HAP-1 (cell line): ENCODE measurements at regions not wholly inside any gene's neighbourhood (a gene's known extent, or its start where the extent isn't known, plus 50 kb on each side); places are given as distances from the start of the nearest gene placed in this dataset.

ENCODE experiments used
- DNase-seq, 2 experiments: peaks; one replicate each; pipeline ENCODE4 v3.0.0-alpha.2; 2016 to 2020; ENCODE audit warnings: low spot score in 2 of 2
- H3K27me3 ChIP-seq: fragments of 250-450 bp; sonication (Bioruptor Pico); 2 replicates; pipeline ENCODE4 v1.5.1; 2020; ENCODE audit warnings: low read depth, mild to moderate bottlenecking, moderate library complexity
- H3K36me3 ChIP-seq: fragments of 250-450 bp; sonication (Bioruptor Pico); replicated peaks from 2 replicates; pipeline ENCODE4 v1.5.1; 2020; ENCODE audit warnings: mild to moderate bottlenecking
- H3K4me1 ChIP-seq: fragments of 250-450 bp; sonication (Bioruptor Pico); 2 replicates; pipeline ENCODE4 v1.5.1; 2020; ENCODE audit warnings: mild to moderate bottlenecking
- H3K4me3 ChIP-seq: fragments of 250-450 bp; sonication (Bioruptor Pico); 2 replicates; pipeline ENCODE4 v1.5.1; 2020; ENCODE audit warnings: mild to moderate bottlenecking, moderate library complexity
- H3K9me3 ChIP-seq: fragments of 250-450 bp; sonication (Bioruptor Pico); 2 replicates; pipeline ENCODE4 v1.5.1; 2020; ENCODE audit warnings: mild to moderate bottlenecking, moderate library complexity
- in situ Hi-C: fragments of 300-500 bp; cut with MboI; formaldehyde crosslinking; loops from 3 replicates; pipeline ENCODE4 v1.14.3; 2020; ENCODE audit warnings: low sequenced_read_pairs, inconsistent platforms, mixed read lengths

GRCh38 chr4:161256716-161257115, 907.1 kb downstream of the FSTL5 start:
- H3K9me3 ChIP-seq: peaks cover 4% of the 10 kb centered on the region; the same call in 1 of the 2 replicates

GRCh38 chr4:161256172-161256571, 907.6 kb downstream of the FSTL5 start:
- no peaks in the 10 kb centered on the region for H3K36me3 ChIP-seq
- in situ Hi-C loops: no loop called here
- no peak overlapping the region for H3K4me3 ChIP-seq
- DNase-seq: no peak
- H3K4me1 ChIP-seq: no peaks in the 10 kb centered on the region
- H3K27me3 ChIP-seq: no peaks in the 10 kb centered on the region
- peaks cover 4% of the 10 kb centered on the region; the same call in 1 of the 2 replicates for H3K9me3 ChIP-seq

More at GRCh38 chr4:161256716-161257115, 907.1 kb downstream of the FSTL5 start:
- Histone ChIP-seq H3K4me3 (no peak overlapping the region), H3K27me3 (no peaks in the 10 kb centered on the region), H3K36me3 (no peaks in the 10 kb centered on the region), H3K4me1 (no peaks in the 10 kb centered on the region)
- in situ Hi-C loops: no loop called here
- DNase-seq: peak; percentile 32 to 38

GRCh38 chr4:161254375-161254774, 909.4 kb downstream of the FSTL5 start:
- H3K36me3 ChIP-seq: no peaks in the 10 kb centered on the region
- H3K4me3 ChIP-seq: no peak overlapping the region
- DNase-seq: no peak
- peaks cover 4% of the 10 kb centered on the region; the same call in 1 of the 2 replicates for H3K9me3 ChIP-seq
- H3K27me3 ChIP-seq: no peaks in the 10 kb centered on the region
- no peaks in the 10 kb centered on the region for H3K4me1 ChIP-seq
- in situ Hi-C loops: no loop called here

- in situ Hi-C loops: no loop called here
- Histone ChIP-seq H3K4me3 (no peak overlapping the region), H3K36me3 (no peaks in the 10 kb centered on the region), H3K9me3 (peaks cover 4% of the 10 kb centered on the region; the same call in 1 of the 2 replicates), H3K4me1 (no peaks in the 10 kb centered on the region), H3K27me3 (no peaks in the 10 kb centered on the region)
- DNase-seq: peak; percentile 41 to 46
These were observed 911.2 kb downstream of the FSTL5 start for GRCh38 chr4:161252520-161253141.

- Histone ChIP-seq H3K36me3 (no peaks in the 10 kb centered on the region), H3K4me3 (no peak overlapping the region), H3K4me1 (no peaks in the 10 kb centered on the region), H3K27me3 (no peaks in the 10 kb centered on the region), H3K9me3 (no peaks in the 10 kb centered on the region)
- DNase-seq: no peak
- in situ Hi-C loops: no loop called here
These were observed 913.9 kb downstream of the FSTL5 start for GRCh38 chr4:161249779-161250440.

GRCh38 chr4:161248880-161249279, 914.9 kb downstream of the FSTL5 start:
- in situ Hi-C loops: no loop called here
- no peaks in the 10 kb centered on the region for H3K36me3 ChIP-seq
- H3K4me1 ChIP-seq: no peaks in the 10 kb centered on the region

GRCh38 chr4:161247831-161248230, 916.0 kb downstream of the FSTL5 start:
- peak in 1 of 2 experiments; percentile 60 for DNase-seq
- no peak overlapping the region for H3K4me3 ChIP-seq
- no peaks in the 10 kb centered on the region for H3K4me1 ChIP-seq
- H3K9me3 ChIP-seq: no peaks in the 10 kb centered on the region
- no peaks in the 10 kb centered on the region for H3K36me3 ChIP-seq
- in situ Hi-C loops: no loop called here
- H3K27me3 ChIP-seq: no peaks in the 10 kb centered on the region

More at GRCh38 chr4:161248880-161249279, 914.9 kb downstream of the FSTL5 start:
- Histone ChIP-seq H3K9me3 (no peaks in the 10 kb centered on the region), H3K4me3 (no peak overlapping the region), H3K27me3 (no peaks in the 10 kb centered on the region)
- no peak for DNase-seq

- H3K27me3 ChIP-seq: no peaks in the 10 kb centered on the region
- no peak for DNase-seq
- in situ Hi-C loops: no loop called here
- no peak overlapping the region for H3K4me3 ChIP-seq
- H3K9me3 ChIP-seq: no peaks in the 10 kb centered on the region
- H3K4me1 ChIP-seq: peaks cover 34% of the 10 kb centered on the region
- H3K36me3 ChIP-seq: no peaks in the 10 kb centered on the region
These were observed 925.8 kb downstream of the FSTL5 start for GRCh38 chr4:161238033-161238432.

- in situ Hi-C loops: no loop called here
- no peaks in the 10 kb centered on the region for H3K27me3 ChIP-seq
- no peaks in the 10 kb centered on the region for H3K9me3 ChIP-seq
- H3K4me1 ChIP-seq: peaks cover 34% of the 10 kb centered on the region
- peak in 1 of 2 experiments; percentile 71 for DNase-seq
- H3K4me3 ChIP-seq: no peak overlapping the region
- H3K36me3 ChIP-seq: no peaks in the 10 kb centered on the region
These were observed 926.3 kb downstream of the FSTL5 start for GRCh38 chr4:161237495-161237894.

- H3K36me3 ChIP-seq: no peaks in the 10 kb centered on the region
- peaks cover 9% of the 10 kb centered on the region; the same call in 1 of the 2 replicates for H3K9me3 ChIP-seq
These were observed 938.5 kb downstream of the FSTL5 start for GRCh38 chr4:161225327-161225726.

GRCh38 chr4:161222889-161223288, 940.9 kb downstream of the FSTL5 start:
- Histone ChIP-seq H3K9me3 (peaks cover 9% of the 10 kb centered on the region; the same call in 1 of the 2 replicates), H3K27me3 (no peaks in the 10 kb centered on the region), H3K36me3 (no peaks in the 10 kb centered on the region), H3K4me1 (no peaks in the 10 kb centered on the region), H3K4me3 (no peak overlapping the region)
- DNase-seq: no peak
- in situ Hi-C loops: no loop called here

More at GRCh38 chr4:161225327-161225726, 938.5 kb downstream of the FSTL5 start:
- Histone ChIP-seq H3K27me3 (no peaks in the 10 kb centered on the region), H3K4me1 (no peaks in the 10 kb centered on the region), H3K4me3 (no peak overlapping the region)
- in situ Hi-C loops: no loop called here
- no peak for DNase-seq

- in situ Hi-C loops: no loop called here
- Histone ChIP-seq H3K36me3 (no peaks in the 10 kb centered on the region), H3K27me3 (no peaks in the 10 kb centered on the region), H3K9me3 (no peaks in the 10 kb centered on the region; the same call in 1 of the 2 replicates), H3K4me1 (no peaks in the 10 kb centered on the region), H3K4me3 (no peak overlapping the region)
- DNase-seq: no peak
These were observed 955.2 kb downstream of the FSTL5 start for GRCh38 chr4:161208564-161208963.

GRCh38 chr4:161206528-161207080, 957.2 kb downstream of the FSTL5 start:
- Histone ChIP-seq H3K4me3 (no peak overlapping the region), H3K27me3 (no peaks in the 10 kb centered on the region), H3K36me3 (no peaks in the 10 kb centered on the region), H3K9me3 (no peaks in the 10 kb centered on the region; the same call in 1 of the 2 replicates), H3K4me1 (no peaks in the 10 kb centered on the region)
- DNase-seq: no peak
- in situ Hi-C loops: no loop called here

- Histone ChIP-seq H3K4me1 (0 out of 2 replicates have a peak, but pooled peaks cover 2% of the 10 kb centered on the region), H3K36me3 (no peaks in the 10 kb centered on the region), H3K4me3 (no peak overlapping the region), H3K27me3 (no peaks in the 10 kb centered on the region), H3K9me3 (no peaks in the 10 kb centered on the region)
- no peak for DNase-seq
- in situ Hi-C loops: no loop called here
These were observed 959.9 kb downstream of the FSTL5 start for GRCh38 chr4:161203865-161204264.
